GM18951 (cell line): ENCODE measurements at regions not wholly inside any gene's neighbourhood (a gene's known extent, or its start where the extent isn't known, plus 50 kb on each side); places are given as distances from the start of the nearest gene placed in this dataset.

Experiments
- POLR2A ChIP-seq: IDR thresholded peaks from 4 replicates; pipeline ENCODE4 v1.6.1; 2011; ENCODE audit warnings: mild to moderate bottlenecking; ENCODE audit not compliant: insufficient read length, insufficient read depth; ENCODE audit errors: extremely low read depth
- in situ Hi-C: fragments of 300-500 bp; cut with MboI; formaldehyde crosslinking; loops from one replicate; pipeline ENCODE4 v1.12.0; 2022; ENCODE audit warnings: low sequenced_read_pairs, mixed read lengths, inconsistent platforms; ENCODE audit not compliant: unreplicated experiment

DNA sequence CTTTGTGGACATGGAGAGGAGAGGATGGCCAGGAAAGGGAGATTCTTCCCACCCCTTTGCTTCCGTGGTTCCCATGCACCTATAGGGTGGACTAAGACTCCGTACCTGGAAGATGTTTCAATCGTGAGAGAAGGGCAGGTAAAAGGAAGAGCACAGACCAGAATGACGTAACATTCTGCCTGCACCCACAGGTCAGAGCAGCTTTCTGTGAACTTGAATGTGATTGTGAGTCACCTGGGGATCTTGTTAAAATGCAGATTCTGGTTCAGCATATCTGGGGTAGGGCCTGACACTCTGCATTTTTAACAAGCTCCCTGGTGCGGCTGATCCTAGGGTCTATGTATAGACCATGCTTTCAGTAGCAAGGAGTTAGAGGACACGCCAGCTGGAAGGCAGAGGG lies 164.1 kb upstream of the SGK1 start:
- in situ Hi-C loops = no loop called here
- no peak for TF ChIP-seq POLR2A

- TF ChIP-seq POLR2A = no peak
Observed at GRCh38 chr6:134480593-134480992, 162.7 kb upstream of the SGK1 start.

GRCh38 chr6:134478764-134479399 lies 161.0 kb upstream of the SGK1 start:
- in situ Hi-C loops = no loop called here
- no peak for TF ChIP-seq POLR2A

More at GRCh38 chr6:134480593-134480992, 162.7 kb upstream of the SGK1 start:
- in situ Hi-C loops = no loop called here

DNA sequence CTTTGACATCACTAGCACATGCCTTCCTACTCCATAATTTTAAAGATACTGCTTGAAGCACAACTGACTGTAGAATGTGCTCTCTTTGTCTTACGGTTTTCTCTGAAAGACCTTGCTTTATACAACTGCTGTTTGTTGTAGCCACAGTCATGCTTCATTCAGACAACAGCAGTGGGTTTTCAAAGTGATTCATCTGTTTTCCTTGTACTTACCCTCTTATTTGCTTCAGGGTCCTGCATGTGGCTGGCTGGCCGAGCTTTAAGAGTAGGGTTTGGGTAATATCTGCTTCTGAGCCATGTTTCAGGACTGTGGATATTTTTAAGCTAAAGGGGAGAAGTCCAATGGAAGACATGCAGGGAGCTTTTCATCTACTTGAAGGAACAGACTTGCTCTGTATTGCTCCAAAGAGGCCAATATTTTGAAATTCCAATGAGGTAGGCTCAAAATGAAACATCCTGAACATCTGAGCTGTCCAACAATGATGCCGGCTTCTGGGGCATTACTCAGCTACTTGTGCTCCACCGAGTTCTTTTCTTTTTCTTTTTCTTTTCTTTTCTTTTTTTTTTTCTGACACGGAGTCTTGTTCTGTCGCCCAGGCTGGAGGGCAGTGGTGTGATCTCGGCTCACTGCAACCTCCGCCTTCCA lies 160.2 kb upstream of the SGK1 start:
- in situ Hi-C loops = no loop called here
- TF ChIP-seq POLR2A = no peak

DNA sequence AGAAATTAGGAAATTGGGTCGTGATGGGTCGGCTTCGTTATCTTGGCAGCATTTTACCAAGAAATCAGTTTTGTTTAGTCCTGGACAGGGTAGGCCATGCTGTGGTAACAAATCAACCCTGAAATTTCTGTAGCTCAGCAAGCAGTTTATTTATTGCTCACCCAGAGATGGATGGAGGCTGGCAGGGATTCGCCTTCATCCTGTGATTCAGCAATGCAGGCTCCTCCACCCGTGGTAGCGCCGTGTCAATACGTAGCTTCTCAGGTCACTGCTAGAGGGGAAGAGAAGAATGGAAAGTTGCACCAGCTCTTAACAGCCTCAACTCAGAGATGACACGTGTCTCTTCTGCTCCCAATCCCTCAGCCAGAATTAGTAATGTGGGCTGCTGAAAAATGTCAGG lies 157.0 kb upstream of the SGK1 start:
- TF ChIP-seq POLR2A = no peak
- in situ Hi-C loops = no loop called here

- TF ChIP-seq POLR2A = no peak
- in situ Hi-C loops = no loop called here
Observed at GRCh38 chr6:134472661-134473060, 154.7 kb upstream of the SGK1 start.

DNA sequence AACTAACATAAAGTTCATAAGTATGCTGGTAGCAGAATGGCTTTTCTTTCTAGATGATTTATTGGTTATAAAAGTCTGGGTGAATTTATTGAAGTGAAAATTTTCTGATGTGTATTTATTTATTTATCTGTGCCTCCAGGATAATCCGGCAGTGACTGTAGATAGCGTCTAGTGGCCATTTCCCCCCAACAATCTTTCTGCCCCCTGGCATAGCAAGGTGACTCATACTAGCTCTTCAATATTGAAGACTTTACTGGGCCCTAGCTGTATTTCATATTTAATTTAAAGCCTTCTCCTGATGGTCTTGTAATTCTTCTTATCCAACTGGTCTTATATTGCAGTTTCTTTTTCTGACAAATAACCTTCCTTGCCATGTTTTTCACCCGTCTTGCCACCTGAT lies 154.1 kb upstream of the SGK1 start:
- TF ChIP-seq POLR2A = no peak
- in situ Hi-C loops = no loop called here

GRCh38 chr6:134470457-134470975 lies 152.6 kb upstream of the SGK1 start:
- in situ Hi-C loops = no loop called here
- TF ChIP-seq POLR2A = no peak

GRCh38 chr6:134469702-134470456 lies 152.0 kb upstream of the SGK1 start:
- TF ChIP-seq POLR2A = no peak
- in situ Hi-C loops = no loop called here

DNA sequence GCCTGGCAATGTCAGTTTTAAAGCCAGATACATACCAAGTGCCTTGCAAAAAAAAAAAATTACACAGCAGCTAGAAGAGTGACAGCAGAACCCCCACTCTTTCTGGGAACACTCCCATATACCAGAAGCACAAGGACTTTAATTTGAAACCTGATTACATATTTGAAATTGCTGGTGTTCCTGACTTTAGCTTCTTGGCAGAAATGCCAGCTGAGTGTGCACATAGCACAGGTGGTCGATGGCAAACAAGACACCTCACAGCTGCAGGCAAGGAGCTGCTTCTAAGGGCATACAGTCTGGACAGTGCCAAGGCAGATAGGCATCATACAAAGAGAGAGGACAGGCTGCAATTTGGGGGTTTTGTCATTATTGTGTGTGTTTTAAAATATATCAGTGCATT lies 150.7 kb upstream of the SGK1 start:
- in situ Hi-C loops = no loop called here
- no peak for TF ChIP-seq POLR2A

GRCh38 chr6:134467620-134468019 lies 149.7 kb upstream of the SGK1 start:
- no peak for TF ChIP-seq POLR2A
- in situ Hi-C loops = no loop called here

GRCh38 chr6:134466771-134467525 lies 149.0 kb upstream of the SGK1 start:
- no peak for TF ChIP-seq POLR2A
- in situ Hi-C loops = no loop called here

- no peak for TF ChIP-seq POLR2A
- in situ Hi-C loops = no loop called here
Observed at GRCh38 chr6:134464690-134465411, 146.9 kb upstream of the SGK1 start.
